ENCODE measurements at regions not wholly inside any gene's neighbourhood (a gene's known extent, or its start where the extent isn't known, plus 50 kb on each side); places are given as distances from the start of the nearest gene placed in this dataset.

- no peak for DNase-seq
These were observed 644.4 kb downstream of the BRD1 start for GRCh38 chr22:49183208-49183825.

DNA sequence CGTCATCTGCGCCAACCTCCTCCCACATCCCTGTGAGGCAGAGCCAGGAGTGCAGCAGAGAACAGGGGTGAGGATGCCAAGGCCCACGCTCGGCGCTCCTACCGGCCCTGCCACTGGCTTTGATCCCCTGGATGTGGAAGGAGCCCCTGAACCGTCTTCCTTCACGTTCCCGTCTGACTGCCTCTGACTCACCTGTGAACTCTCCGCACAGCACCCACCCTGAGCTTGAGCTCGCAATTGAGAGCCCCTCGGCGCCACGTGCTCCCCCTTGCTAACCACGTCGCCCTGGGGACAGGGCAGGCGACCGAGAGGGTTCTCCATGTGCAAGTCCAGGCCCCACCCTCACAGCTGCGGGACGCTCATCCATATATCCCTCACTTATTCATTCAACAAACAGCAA lies 645.3 kb downstream of the BRD1 start:
- DNase-seq: no peak

- DNase-seq: no peak
These were observed 645.7 kb downstream of the BRD1 start for GRCh38 chr22:49181942-49182341.

- no peak for DNase-seq
These were observed 646.2 kb downstream of the BRD1 start for GRCh38 chr22:49181431-49181830.

GRCh38 chr22:49180683-49181024 lies 647.0 kb downstream of the BRD1 start:
- no peak for DNase-seq

GRCh38 chr22:49179886-49180682 lies 647.6 kb downstream of the BRD1 start:
- DNase-seq: no peak

DNA sequence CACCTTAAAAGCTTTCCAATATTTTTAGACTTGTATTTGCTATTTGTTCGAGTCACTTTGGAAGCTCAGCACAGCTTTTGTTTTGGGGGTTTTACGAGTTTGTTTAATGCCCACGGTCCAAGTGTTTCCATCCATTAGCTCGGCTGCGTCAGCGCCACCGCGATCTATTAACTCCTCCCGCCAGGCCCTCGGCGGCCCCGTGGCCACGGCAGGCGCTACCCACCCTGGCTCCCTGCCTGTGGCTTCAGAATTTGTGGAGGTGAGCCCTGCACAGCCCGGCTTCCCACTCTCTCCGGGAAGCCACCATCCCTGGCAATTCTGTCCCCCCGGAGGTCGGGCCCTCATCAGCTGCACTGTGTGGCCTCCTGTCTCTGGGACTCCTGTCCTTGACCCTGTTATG lies 648.5 kb downstream of the BRD1 start:
- DNase-seq: no peak

DNA sequence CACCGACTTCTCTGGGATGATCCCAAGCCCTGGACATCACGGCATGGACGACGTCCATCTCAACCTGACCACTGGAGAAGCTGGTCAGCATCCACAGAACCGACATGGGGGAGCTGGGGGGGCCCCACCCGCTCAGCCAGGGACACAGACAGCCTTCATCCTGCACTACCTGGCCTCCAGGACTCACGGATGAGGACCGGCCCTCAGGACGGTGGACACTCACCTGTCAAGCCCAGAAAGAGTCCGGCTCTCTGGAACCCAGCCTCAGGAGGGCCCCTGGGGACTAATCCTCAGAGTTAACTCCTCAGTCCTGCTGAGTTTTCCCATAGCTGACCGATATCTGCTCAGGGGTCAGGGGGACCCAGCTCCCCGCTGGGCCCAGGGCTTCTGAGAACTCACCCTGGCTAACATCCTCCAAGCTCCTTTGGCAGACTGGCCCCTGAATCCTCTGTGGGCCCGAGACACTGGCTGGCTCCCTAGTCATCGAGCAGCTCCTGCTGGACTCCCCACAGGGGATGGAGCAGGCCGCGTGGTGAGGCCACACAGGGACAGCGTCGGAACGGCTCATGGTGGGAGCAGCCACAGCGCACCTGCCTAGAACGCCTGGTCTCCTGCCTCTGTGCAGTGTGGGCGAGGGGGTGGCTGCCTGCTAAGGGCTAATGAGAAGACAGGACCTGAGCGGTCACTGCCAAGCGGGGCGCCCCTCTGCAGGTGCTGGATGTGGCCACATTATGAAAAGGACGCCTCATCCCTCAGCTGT lies 649.2 kb downstream of the BRD1 start:
- DNase-seq: no peak

GRCh38 chr22:49177666-49178065 lies 650.0 kb downstream of the BRD1 start:
- no peak for DNase-seq

- DNase-seq: no peak
These were observed 650.7 kb downstream of the BRD1 start for GRCh38 chr22:49176956-49177355.

GRCh38 chr22:49170053-49170452 lies 657.6 kb downstream of the BRD1 start:
- DNase-seq: no peak

DNA sequence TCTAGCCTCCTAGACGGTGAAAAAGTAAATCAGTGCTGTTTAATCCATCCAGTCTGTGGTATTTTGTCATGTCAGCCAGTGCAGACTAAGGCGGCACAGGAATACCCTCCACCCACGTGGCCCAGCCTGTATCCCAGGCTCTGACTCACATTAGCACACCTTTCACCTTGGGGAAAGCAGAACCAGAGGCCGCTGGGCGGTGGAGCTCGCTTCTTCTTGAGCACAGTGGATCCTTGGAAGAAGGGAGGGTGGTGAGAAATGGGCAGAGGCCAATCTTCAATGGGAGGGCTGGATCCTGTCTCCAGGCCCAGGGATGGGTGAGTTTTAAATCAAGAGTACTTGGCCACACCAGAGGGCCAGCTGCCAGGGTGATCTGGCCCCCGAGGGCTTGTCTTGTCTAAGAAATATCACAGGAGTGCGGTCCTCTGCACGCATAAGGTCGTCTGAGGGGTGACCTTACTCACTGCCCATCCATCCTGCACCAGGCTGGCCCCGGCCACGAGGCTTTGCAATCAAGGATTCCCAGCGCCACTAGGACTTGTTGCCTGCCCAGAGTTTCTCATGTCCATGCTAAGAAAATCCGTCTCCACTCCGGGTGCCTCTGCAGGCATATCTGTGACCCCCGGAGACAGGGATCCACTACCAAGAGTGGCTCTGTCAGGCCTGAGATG lies 658.5 kb downstream of the BRD1 start:
- no peak for DNase-seq

DNA sequence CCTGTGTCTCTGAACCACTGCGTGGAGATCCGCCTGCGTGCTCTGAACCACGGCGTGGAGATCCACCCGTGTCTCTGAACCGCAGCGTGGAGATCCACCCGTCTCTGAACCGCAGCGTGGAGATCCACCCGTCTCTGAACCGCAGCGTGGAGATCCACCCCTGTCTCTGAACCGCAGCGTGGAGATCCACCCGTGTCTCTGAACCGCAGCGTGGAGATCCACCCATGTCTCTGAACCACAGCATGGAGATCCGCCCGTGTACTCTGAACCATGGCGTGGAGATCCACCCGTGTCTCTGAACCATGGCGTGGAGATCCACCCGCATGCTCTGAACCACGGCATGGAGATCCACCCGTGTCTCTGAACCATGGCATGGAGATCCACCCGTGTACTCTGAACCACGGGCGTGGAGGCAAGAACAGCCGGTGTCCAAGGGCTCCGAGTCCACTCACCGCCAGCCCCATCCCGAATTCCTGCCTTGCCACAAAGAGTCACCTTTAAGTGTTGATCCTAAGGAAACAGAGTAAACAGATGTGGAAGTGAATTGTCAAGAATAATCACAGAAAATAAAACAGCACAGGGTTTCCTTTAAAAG lies 659.4 kb downstream of the BRD1 start:
- DNase-seq: no peak

DNA sequence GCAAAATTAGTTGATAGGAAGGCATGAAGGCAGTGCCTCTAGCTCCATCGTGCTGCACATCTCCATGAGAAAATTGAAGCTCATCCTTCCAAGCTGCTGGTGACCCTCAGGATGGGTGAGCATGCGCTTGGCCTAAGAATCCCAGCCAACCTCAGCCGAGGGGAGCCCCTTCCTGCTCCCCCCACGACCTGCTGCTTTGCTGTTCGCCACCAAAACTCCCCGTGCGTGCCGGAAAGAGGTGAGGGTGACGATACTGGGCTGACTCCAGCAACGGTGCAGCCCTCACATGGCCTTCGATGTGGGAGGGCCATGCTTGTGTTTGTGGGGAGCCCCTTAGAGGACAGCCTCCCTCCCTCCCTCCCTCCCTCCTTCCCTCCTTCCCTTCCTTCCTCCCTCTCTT lies 660.9 kb downstream of the BRD1 start:
- DNase-seq: no peak

DNA sequence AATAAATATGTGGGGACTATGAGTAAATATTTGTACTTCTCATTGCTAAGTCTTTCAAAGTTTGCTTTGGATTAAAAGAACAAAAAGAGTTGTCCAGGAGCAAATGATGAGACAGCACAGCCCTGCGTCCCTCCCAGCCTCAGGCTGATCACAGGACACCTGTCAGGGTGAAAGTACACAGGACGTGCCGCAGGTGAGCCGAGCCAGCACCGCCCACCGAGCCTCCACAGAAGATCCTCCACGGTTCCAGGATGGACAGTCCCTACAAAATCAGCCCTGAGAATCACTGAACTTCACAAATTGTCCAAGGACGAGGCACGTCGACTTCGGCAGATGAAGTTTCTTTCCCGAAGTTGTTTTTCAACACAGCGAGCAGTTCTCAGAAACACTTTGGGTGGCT lies 661.5 kb downstream of the BRD1 start:
- no peak for DNase-seq

GRCh38 chr22:49164773-49165320 lies 662.8 kb downstream of the BRD1 start:
- DNase-seq: no peak

DNA sequence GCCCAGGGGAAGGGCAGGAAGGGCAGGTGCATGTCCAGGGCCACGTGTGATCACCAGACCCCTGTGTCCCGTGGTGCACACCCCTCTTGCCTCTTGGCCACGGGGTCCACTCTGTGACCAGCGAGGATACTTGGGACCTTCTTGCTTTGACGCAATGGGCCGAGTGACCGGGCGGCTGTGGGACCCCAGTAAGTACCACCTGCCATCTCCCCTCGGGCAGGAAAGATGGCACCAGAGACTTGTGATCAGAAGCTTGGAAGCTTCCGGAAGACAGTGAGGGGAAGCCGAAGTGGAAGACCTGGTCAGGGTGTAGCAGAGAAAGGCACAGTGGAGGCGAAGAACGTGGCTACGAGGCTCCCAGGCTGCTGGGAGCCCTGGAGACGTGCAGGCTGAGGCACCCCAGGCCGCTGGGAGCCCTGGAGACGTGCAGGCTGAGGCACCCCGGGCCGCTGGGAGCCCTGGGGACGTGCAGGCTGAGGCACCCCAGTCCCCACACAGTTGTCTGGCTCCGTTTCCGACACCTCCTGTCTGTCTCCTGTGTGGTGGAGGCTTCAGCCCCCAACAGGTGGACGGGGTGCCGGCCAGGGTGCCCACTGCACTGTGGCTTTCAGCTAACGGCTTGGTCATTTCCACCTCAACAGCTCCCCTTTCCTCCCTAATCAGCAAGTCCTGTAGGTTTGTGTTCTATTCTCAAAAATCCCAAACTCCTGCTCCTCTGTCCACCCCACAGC lies 663.5 kb downstream of the BRD1 start:
- no peak for DNase-seq

GRCh38 chr22:49163258-49163959 lies 664.3 kb downstream of the BRD1 start:
- no peak for DNase-seq

- no peak for DNase-seq
These were observed 664.8 kb downstream of the BRD1 start for GRCh38 chr22:49162841-49163240.

- DNase-seq: no peak
These were observed 666.4 kb downstream of the BRD1 start for GRCh38 chr22:49161002-49161850.
